Skin of body (tissue), 1 donor: ENCODE measurements at regions not wholly inside any gene's neighbourhood (a gene's known extent, or its start where the extent isn't known, plus 50 kb on each side); places are given as distances from the start of the nearest gene placed in this dataset.
"Not testable (repeated sequence)": the region's sequence is repeated elsewhere in the genome, so short reads cannot be mapped to it uniquely, and the experiment has no call there.

Experiments used
- DNase-seq: peaks from one replicate; lab custom pipeline; 2025; lab: John Stamatoyannopoulos, UW

GRCh38 chr10:30197186-30197585 is 137.8 kb upstream of the JCAD start:
- no peak for DNase-seq

GRCh38 chr10:30196559-30196958 is 137.2 kb upstream of the JCAD start:
- DNase-seq = not testable (repeated sequence)

GRCh38 chr10:30192846-30193608 is 133.6 kb upstream of the JCAD start:
- no peak for DNase-seq

- no peak for DNase-seq
Measured at GRCh38 chr10:30190577-30191552, 131.5 kb upstream of the JCAD start.

- DNase-seq = no peak
Measured at GRCh38 chr10:30189238-30189580, 129.8 kb upstream of the JCAD start.

GRCh38 chr10:30188556-30189237 is 129.3 kb upstream of the JCAD start:
- no peak for DNase-seq

GRCh38 chr10:30188101-30188500 is 128.7 kb upstream of the JCAD start:
- peak; percentile 11 for DNase-seq

- DNase-seq = no peak
Measured at GRCh38 chr10:30187010-30187409, 127.6 kb upstream of the JCAD start.

- no peak for DNase-seq
Measured at GRCh38 chr10:30186371-30186875, 127.0 kb upstream of the JCAD start.

GRCh38 chr10:30185916-30186315 is 126.5 kb upstream of the JCAD start:
- no peak for DNase-seq

- peak; percentile 13 for DNase-seq
Measured at GRCh38 chr10:30185341-30185740, 126.0 kb upstream of the JCAD start.

- no peak for DNase-seq
Measured at GRCh38 chr10:30184397-30185033, 125.1 kb upstream of the JCAD start.

GRCh38 chr10:30183055-30183402 is 123.6 kb upstream of the JCAD start:
- no peak for DNase-seq

- peak; percentile 84 for DNase-seq
Measured at GRCh38 chr10:30182191-30183054, 123.0 kb upstream of the JCAD start.

GRCh38 chr10:30178356-30178964 is 119.1 kb upstream of the JCAD start:
- DNase-seq = peak; percentile 34

- no peak for DNase-seq
Measured at GRCh38 chr10:30176776-30177533, 117.6 kb upstream of the JCAD start.

GRCh38 chr10:30176182-30176581 is 116.8 kb upstream of the JCAD start:
- DNase-seq = no peak

- DNase-seq = no peak
Measured at GRCh38 chr10:30172673-30173072, 113.3 kb upstream of the JCAD start.

- no peak for DNase-seq
Measured at GRCh38 chr10:30172091-30172490, 112.7 kb upstream of the JCAD start.
